Activated CD4-positive, CD25-positive, alpha-beta regulatory T cell treated with anti-CD3 and anti-CD28 coated beads, Interleukin-2, amount 50 U/mL, for 24 hours (primary cell): ENCODE measurements at regions not wholly inside any gene's neighbourhood (a gene's known extent, or its start where the extent isn't known, plus 50 kb on each side); places are given as distances from the start of the nearest gene placed in this dataset.
"Not testable (repeated sequence)": the region's sequence is repeated elsewhere in the genome, so short reads cannot be mapped to it uniquely, and the experiment has no call there.

ENCODE experiments used
- ATAC-seq, 2 donors: fragments of 150-1000 bp; cut with Tn5 transposase; one replicate each; pipeline ENCODE4 v1.10.0; 2021; ENCODE audit warnings: mild to moderate bottlenecking in 1 of 2, moderate library complexity in 1 of 2

GRCh38 chr6:28771401-28772267 lies 152.2 kb downstream of the TRIM27 start:
- ATAC-seq: no peak

GRCh38 chr6:28772480-28773381 lies 151.1 kb downstream of the TRIM27 start:
- no peak for ATAC-seq

- no peak for ATAC-seq
Observed at GRCh38 chr6:28774292-28775051, 149.3 kb downstream of the TRIM27 start.

GRCh38 chr6:28775052-28775376 lies 148.8 kb downstream of the TRIM27 start:
- no peak for ATAC-seq

- no peak for ATAC-seq
Observed at GRCh38 chr6:28775405-28776129, 148.2 kb downstream of the TRIM27 start.

GRCh38 chr6:28776269-28777146 lies 147.3 kb downstream of the TRIM27 start:
- ATAC-seq: no peak

- ATAC-seq: no peak
Observed at GRCh38 chr6:28777147-28777461, 146.7 kb downstream of the TRIM27 start.

- ATAC-seq: no peak
Observed at GRCh38 chr6:28782113-28782673, 141.6 kb downstream of the TRIM27 start.

- no peak for ATAC-seq
Observed at GRCh38 chr6:28785962-28786679, 137.7 kb downstream of the TRIM27 start.

- no peak for ATAC-seq
Observed at GRCh38 chr6:28789553-28790083, 134.2 kb downstream of the TRIM27 start.

GRCh38 chr6:28791002-28791383 lies 132.8 kb downstream of the TRIM27 start:
- no peak for ATAC-seq

- ATAC-seq: no peak
Observed at GRCh38 chr6:28794175-28795002, 129.4 kb downstream of the TRIM27 start.

- not testable (repeated sequence) for ATAC-seq
Observed at GRCh38 chr6:28800647-28801046, 123.1 kb downstream of the TRIM27 start.

- peak in 1 of 2 donors; percentile 49 for ATAC-seq
Observed at GRCh38 chr6:28802417-28803336, 121.1 kb downstream of the TRIM27 start.

- ATAC-seq: no peak
Observed at GRCh38 chr6:28803337-28803709, 120.5 kb downstream of the TRIM27 start.

GRCh38 chr6:28807682-28808280 lies 116.0 kb downstream of the TRIM27 start:
- peak in 1 of 2 donors; percentile 21 for ATAC-seq

GRCh38 chr6:28808383-28808782 lies 115.4 kb downstream of the TRIM27 start:
- no peak for ATAC-seq
